HL-60 (cell line): ENCODE measurements at regions not wholly inside any gene's neighbourhood (a gene's known extent, or its start where the extent isn't known, plus 50 kb on each side); places are given as distances from the start of the nearest gene placed in this dataset.

Experiments
- DNase-seq, 2 experiments: peaks; one replicate each; pipeline ENCODE4 v3.0.0-alpha.2; 2010 to 2020; ENCODE audit warnings: low read depth in 1 of 2, low spot score in 1 of 2
- H3K27ac ChIP-seq: fragments of 250-450 bp; sonication (Bioruptor Pico); replicated peaks from 2 replicates; pipeline ENCODE4 v1.5.1; 2020; ENCODE audit warnings: mild to moderate bottlenecking, moderate library complexity
- H3K27me3 ChIP-seq: fragments of 250-450 bp; sonication (Bioruptor Pico); 2 replicates; pipeline ENCODE4 v1.5.1; 2021; ENCODE audit warnings: mild to moderate bottlenecking, moderate library complexity; ENCODE audit not compliant: insufficient read depth, poor library complexity, severe bottlenecking
- H3K4me3 ChIP-seq: replicated peaks from 2 replicates; pipeline ENCODE4 v1.5.1; 2011; ENCODE audit warnings: mild to moderate bottlenecking, control low read depth, low read length; ENCODE audit not compliant: insufficient read depth
- CTCF ChIP-seq: IDR thresholded peaks from one replicate; pipeline ENCODE4 v1.5.1; 2011; ENCODE audit warnings: low read length, control low read depth, inconsistent platforms; ENCODE audit not compliant: insufficient read depth
- GABPA ChIP-seq: IDR thresholded peaks from 2 replicates; pipeline ENCODE4 v1.6.1; 2012; ENCODE audit warnings: low read depth
- POLR2AphosphoS5 ChIP-seq: IDR thresholded peaks from 2 replicates; pipeline ENCODE4 v1.6.1; 2012; ENCODE audit warnings: low read depth
- REST ChIP-seq: IDR thresholded peaks from 2 replicates; pipeline ENCODE4 v1.6.1; 2012; ENCODE audit warnings: low read depth; ENCODE audit not compliant: insufficient replicate concordance
- SPI1 ChIP-seq: IDR thresholded peaks from 2 replicates; pipeline ENCODE4 v1.6.1; 2012; ENCODE audit warnings: low read depth, mild to moderate bottlenecking, borderline replicate concordance

- no peak for TF ChIP-seq REST
- TF ChIP-seq GABPA: no peak
- no peak for TF ChIP-seq CTCF
- TF ChIP-seq POLR2AphosphoS5: no peak
- no peak for TF ChIP-seq SPI1
- no peak for DNase-seq
- H3K27me3 ChIP-seq: peaks cover 2% of the 10 kb centered on the region
- H3K4me3 ChIP-seq: no peak overlapping the region
- no peak overlapping the region for H3K27ac ChIP-seq
Observed at GRCh38 chr12:66746489-66747201, 67.8 kb upstream of the GRIP1 start.

DNA sequence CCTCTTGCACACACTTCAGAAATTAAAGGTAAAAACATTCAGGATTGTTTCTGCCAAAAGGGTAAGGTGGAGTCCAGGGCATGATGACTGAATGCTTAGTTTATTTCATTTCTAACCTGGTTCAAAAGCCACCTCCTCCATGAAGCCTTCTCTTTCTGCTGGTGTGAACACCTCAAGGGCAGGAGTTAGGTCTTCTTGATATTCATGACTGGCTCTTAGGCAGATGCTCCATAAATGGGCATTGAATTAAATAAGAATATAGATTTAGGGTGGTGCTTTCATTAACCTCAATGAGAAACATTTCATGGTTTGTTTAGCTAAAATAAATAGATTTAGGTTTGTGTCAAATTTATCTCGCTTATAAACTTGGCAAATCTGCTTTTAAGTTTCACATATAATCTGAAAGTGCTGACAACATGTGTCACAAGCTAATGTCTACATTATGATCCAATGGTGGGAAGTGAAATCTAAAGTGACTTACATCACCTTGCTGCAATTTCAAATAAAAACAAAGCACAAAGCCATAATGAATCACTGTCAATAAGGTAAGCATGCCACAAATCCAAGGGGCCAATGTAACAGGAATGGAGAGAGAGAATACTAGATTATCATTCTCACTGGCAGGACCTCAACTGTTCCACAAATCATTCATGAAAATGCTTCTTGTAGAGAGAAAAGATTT lies 72.7 kb upstream of the GRIP1 start:
- Histone ChIP-seq H3K4me3 (no peak overlapping the region), H3K27ac (no peak overlapping the region), H3K27me3 (peaks cover 2% of the 10 kb centered on the region)
- no peak for TF ChIP-seq REST
- no peak for TF ChIP-seq SPI1
- TF ChIP-seq GABPA: no peak
- no peak for TF ChIP-seq POLR2AphosphoS5
- no peak for TF ChIP-seq CTCF
- no peak for DNase-seq

DNA sequence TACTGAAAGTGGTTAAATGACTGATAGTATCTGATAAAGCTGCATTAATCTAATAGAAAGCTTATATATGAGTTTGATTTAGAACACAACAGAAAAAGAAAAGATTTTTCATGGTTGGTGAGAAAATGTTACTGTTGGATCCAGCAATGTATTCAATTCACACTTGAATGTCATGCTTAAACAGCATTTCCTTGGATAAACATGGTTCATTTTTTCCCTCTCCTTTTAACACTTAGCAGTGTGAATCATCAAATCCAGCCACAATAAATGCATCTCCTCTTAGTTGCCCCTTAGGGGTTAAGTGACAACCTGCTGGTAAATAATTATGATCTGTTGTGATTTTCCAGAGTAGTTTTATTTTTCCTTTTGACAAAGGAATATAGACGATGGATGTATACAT lies 74.9 kb upstream of the GRIP1 start:
- no peaks in the 10 kb centered on the region for H3K27me3 ChIP-seq
- DNase-seq: no peak
- TF ChIP-seq POLR2AphosphoS5: no peak
- TF ChIP-seq CTCF: no peak
- TF ChIP-seq REST: no peak
- TF ChIP-seq SPI1: no peak
- no peak for TF ChIP-seq GABPA
- H3K4me3 ChIP-seq: no peak overlapping the region
- H3K27ac ChIP-seq: no peak overlapping the region
